ENCODE measurements at regions not wholly inside any gene's neighbourhood (a gene's known extent, or its start where the extent isn't known, plus 50 kb on each side); places are given as distances from the start of the nearest gene placed in this dataset.

- no peak for DNase-seq (ENCODE audit: low read depth, low spot score)
- in situ Hi-C loops (cut with HindIII; ENCODE audit: low pct_unique_long_range_greater_than_20kb, low sequenced_read_pairs) = no loop called here
- Histone ChIP-seq H3K9me3 (ENCODE audit: control insufficient read depth, insufficient read depth, low read depth, low read length) (no peaks in the 10 kb centered on the region), H3K4me1 (ENCODE audit: control insufficient read depth, insufficient read depth, low read length) (peaks cover 2% of the 10 kb centered on the region; the same call in 1 of the 2 replicates), H3K27me3 (ENCODE audit: control insufficient read depth, insufficient read depth, low read length) (no peaks in the 10 kb centered on the region), H3K36me3 (ENCODE audit: control insufficient read depth, insufficient read depth, low read length) (no peaks in the 10 kb centered on the region), H3K4me3 (ENCODE audit: low read depth in 2 of 2, low read length in 2 of 2) (no peak overlapping the region), H3K27ac (ENCODE audit: low read length) (no peak overlapping the region; the same call in 1 of the 2 replicates)
- ChIA-PET POLR2A (no interaction called here), CTCF (no interaction called here)
- intact Hi-C loops (cut with micrococcal nuclease; ENCODE audit: unreplicated experiment) = no loop called here
- no TSS peak for BruUV-seq (replicated peaks)
- ATAC-seq = no peak
- TF ChIP-seq REST (IDR thresholded peaks at IDR 0.05; ENCODE audit: insufficient read depth in 1 of 2, low read depth in 2 of 2, low read length in 1 of 2) (no peak), TCF7L2 (IDR thresholded peaks at IDR 0.05; ENCODE audit: low read depth, low read length) (no peak), POLR2AphosphoS5 (IDR thresholded peaks at IDR 0.05; ENCODE audit: low read depth, low read length) (no peak)
Observed at GRCh38 chr5:57902095-57902494, 419.5 kb upstream of the ACTBL2 start.

DNA sequence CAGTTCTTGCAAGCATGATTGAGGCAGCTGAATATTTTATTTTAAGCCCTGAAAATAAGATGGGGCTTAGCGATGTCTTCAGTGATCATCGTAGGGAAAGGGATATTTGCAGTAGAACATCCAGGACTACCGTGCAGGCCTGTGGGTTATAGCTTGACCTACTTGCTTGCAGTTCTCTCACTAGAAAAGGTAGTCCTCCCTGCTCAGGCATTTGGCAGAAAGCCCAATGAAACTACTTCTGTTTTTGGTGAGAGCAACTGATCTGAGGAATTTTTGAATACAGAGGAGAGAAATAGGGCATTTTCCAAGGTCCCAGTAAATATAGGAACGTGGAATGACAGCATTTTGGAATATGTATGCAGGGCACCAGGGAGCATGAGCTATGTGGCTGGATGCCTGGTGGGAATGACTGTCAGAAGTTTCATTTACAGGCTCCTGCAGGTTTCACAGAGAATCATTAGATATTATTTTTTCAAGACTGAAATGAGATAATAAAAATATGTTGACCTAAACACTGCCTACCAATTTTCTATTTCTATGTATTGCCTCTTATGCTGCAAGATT lies 417.9 kb upstream of the ACTBL2 start:
- Histone ChIP-seq H3K9me3 (ENCODE audit: control insufficient read depth, insufficient read depth, low read depth, low read length) (no peaks in the 10 kb centered on the region), H3K36me3 (ENCODE audit: control insufficient read depth, insufficient read depth, low read length) (no peaks in the 10 kb centered on the region), H3K27me3 (ENCODE audit: control insufficient read depth, insufficient read depth, low read length) (no peaks in the 10 kb centered on the region), H3K4me1 (ENCODE audit: control insufficient read depth, insufficient read depth, low read length) (peaks cover 2% of the 10 kb centered on the region; the same call in 1 of the 2 replicates), H3K4me3 (ENCODE audit: low read depth in 2 of 2, low read length in 2 of 2) (no peak overlapping the region), H3K27ac (ENCODE audit: low read length) (0 out of 2 replicates have a peak overlapping the region, but pooled peaks have one; percentile 20)
- DNase-seq (ENCODE audit: low read depth, low spot score) (no peak), ATAC-seq (no peak)
- in situ Hi-C loops (cut with HindIII; ENCODE audit: low pct_unique_long_range_greater_than_20kb, low sequenced_read_pairs) (no loop called here), intact Hi-C loops (cut with micrococcal nuclease; ENCODE audit: unreplicated experiment) (no loop called here)
- no peak for TF ChIP-seq REST (IDR thresholded peaks at IDR 0.05; ENCODE audit: insufficient read depth in 1 of 2, low read depth in 2 of 2, low read length in 1 of 2)
- TF ChIP-seq, protein P1, sequence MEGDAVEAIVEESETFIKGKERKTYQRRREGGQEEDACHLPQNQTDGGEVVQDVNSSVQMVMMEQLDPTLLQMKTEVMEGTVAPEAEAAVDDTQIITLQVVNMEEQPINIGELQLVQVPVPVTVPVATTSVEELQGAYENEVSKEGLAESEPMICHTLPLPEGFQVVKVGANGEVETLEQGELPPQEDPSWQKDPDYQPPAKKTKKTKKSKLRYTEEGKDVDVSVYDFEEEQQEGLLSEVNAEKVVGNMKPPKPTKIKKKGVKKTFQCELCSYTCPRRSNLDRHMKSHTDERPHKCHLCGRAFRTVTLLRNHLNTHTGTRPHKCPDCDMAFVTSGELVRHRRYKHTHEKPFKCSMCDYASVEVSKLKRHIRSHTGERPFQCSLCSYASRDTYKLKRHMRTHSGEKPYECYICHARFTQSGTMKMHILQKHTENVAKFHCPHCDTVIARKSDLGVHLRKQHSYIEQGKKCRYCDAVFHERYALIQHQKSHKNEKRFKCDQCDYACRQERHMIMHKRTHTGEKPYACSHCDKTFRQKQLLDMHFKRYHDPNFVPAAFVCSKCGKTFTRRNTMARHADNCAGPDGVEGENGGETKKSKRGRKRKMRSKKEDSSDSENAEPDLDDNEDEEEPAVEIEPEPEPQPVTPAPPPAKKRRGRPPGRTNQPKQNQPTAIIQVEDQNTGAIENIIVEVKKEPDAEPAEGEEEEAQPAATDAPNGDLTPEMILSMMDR (IDR thresholded peaks at IDR 0.05) = no peak
- no peak for TF ChIP-seq TCF7L2 (IDR thresholded peaks at IDR 0.05; ENCODE audit: low read depth, low read length)
- TF ChIP-seq POLR2AphosphoS5 (IDR thresholded peaks at IDR 0.05; ENCODE audit: low read depth, low read length) = no peak
- no peak for TF ChIP-seq SIN3A (IDR thresholded peaks at IDR 0.05; ENCODE audit: borderline replicate concordance, insufficient read depth, low read depth, low read length)
- BruUV-seq (replicated peaks) = no TSS peak
- POLR2A ChIA-PET = no interaction called here
- CTCF ChIA-PET = no interaction called here

Measured in Panc1 (cell line).